Loucy (cell line): ENCODE measurements at regions not wholly inside any gene's neighbourhood (a gene's known extent, or its start where the extent isn't known, plus 50 kb on each side); places are given as distances from the start of the nearest gene placed in this dataset.
"Not testable (repeated sequence)": the region's sequence is repeated elsewhere in the genome, so short reads cannot be mapped to it uniquely, and the experiment has no call there.

Source experiments
- EZH2phosphoT487 ChIP-seq: fragments of 200-600 bp; IDR thresholded peaks from 2 replicates; pipeline ENCODE4 v1.6.1; 2018; ENCODE audit warnings: antibody characterized with exemption, mild to moderate bottlenecking, moderate library complexity, borderline replicate concordance
- TF ChIP-seq, protein P1 (sequence below): fragments of 200-600 bp; sonication (generic); conservative IDR thresholded peaks from 2 replicates; pipeline ENCODE4 v1.5.1; 2014; ENCODE audit warnings: mild to moderate bottlenecking, antibody characterized with exemption, low read length

DNA sequence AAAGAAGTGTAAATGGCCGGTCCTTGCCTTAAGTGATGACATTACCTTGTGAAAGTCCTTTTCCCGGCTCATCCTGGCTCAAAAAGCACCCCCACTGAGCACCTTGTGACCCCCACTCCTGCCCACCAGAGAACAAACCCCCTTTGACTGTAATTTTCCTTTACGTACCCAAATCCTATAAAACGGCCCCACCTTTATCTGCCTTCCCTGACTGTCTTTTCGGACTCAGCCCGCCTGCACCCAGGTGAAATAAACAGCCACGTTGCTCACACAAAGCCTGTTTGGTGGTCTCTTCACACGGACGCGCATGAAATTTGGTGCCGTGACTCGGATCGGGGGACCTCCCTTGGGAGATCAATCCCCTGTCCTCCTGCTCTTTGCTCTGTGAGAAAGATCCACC lies 112.4 kb downstream of the NPY start:
- TF ChIP-seq, protein P1, sequence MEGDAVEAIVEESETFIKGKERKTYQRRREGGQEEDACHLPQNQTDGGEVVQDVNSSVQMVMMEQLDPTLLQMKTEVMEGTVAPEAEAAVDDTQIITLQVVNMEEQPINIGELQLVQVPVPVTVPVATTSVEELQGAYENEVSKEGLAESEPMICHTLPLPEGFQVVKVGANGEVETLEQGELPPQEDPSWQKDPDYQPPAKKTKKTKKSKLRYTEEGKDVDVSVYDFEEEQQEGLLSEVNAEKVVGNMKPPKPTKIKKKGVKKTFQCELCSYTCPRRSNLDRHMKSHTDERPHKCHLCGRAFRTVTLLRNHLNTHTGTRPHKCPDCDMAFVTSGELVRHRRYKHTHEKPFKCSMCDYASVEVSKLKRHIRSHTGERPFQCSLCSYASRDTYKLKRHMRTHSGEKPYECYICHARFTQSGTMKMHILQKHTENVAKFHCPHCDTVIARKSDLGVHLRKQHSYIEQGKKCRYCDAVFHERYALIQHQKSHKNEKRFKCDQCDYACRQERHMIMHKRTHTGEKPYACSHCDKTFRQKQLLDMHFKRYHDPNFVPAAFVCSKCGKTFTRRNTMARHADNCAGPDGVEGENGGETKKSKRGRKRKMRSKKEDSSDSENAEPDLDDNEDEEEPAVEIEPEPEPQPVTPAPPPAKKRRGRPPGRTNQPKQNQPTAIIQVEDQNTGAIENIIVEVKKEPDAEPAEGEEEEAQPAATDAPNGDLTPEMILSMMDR, result not testable (repeated sequence)
- not testable (repeated sequence) for TF ChIP-seq EZH2phosphoT487
